HT1080 (cell line): ENCODE measurements at regions not wholly inside any gene's neighbourhood (a gene's known extent, or its start where the extent isn't known, plus 50 kb on each side); places are given as distances from the start of the nearest gene placed in this dataset.
"Not testable (repeated sequence)": the region's sequence is repeated elsewhere in the genome, so short reads cannot be mapped to it uniquely, and the experiment has no call there.

ENCODE experiments used
- DNase-seq: peaks from one replicate; pipeline ENCODE4 v3.0.0-alpha.2; 2015; ENCODE audit warnings: low read depth

DNA sequence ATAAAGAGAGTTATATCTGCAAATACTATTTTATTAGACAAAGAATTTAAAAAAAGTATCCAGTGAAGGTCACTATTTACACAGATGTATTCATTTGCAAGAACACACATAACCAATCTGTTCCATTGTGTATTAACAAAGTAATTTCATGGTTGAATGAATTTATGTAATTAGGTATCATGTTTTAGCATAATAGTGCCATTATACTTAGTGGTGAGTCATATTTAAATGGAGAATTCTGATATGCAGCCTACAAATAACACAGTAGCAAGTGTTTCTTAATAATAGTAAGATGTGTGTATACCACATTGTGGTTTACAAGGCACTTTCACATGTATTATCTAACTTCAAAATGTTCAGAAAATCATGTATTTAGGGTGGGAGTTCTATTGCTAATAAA is 1028.5 kb upstream of the ACO1 start:
- DNase-seq: no peak

DNA sequence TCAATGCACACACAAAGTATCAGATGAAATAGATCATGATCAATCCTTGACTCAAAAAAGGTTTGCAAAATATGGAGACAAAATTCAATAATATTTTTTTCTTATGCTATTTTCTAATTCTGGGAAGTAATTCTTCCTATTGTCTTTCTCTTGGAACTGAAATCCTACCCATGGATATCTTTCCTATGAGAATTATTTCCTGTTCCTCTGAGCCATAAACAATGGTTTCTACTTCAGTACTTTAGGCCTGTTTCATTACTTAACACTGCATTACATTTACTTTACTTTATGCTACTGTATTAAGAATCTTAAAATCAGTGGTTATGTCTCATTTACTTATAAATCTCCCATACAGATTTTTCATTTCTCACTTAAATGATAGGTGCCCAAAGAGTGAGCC is 1025.4 kb upstream of the ACO1 start:
- DNase-seq: no peak

DNA sequence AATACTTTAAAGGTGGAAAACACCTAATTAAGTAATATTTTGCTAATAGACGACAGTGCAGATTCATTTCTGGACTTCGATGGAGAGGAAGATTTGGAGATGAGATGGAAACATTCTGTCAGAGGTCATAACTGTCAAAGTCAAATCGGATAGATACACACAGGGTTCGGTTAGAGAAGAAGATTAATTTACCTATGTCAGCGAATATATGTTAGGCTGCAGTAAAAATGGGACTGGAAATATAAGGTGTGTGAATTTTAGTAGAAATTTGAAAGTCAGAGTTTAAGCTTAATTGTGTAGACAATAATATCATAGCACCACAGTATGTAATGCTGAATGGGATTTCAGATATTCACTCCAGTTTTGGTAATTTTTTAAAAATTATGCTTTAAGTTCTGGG is 1020.3 kb upstream of the ACO1 start:
- no peak for DNase-seq

DNA sequence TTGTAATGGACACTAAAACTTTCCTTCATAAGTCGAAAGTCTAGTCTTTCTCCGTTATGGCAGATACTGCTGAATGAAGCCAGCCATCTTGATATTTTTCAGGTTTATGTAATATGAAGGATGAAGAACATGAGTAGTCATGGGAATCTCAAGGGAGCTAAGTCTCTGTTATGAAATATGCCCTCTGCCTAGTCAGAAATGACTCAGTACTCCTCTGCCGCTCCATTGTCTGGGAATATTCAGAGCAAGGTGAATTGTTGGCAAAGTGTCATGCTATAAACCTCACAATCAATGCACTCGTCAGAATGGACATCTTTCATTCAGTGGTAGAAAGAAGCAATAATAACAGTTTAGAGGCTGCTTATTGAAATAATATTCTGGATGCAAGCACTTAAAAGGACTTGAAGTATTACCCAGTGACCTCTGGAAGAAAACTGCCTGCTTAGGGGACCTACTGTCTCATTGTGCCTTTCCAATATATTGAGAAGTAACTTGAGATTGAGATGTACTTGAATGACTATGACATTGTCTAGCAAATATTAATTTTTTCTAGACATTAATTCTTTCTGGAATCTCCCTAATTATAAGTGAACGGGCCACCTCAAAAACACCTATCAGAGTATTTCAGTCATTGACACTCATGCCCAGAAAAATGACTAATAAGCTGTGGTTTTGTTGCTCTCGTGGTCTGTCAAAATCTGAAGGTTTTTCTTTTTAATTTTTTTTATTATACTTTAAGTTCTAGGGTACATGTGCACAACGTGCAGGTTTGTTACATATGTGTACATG is 1011.5 kb upstream of the ACO1 start:
- peak; percentile 57 for DNase-seq

GRCh38 chr9:31377358-31377757 is 1007.1 kb upstream of the ACO1 start:
- DNase-seq: no peak

DNA sequence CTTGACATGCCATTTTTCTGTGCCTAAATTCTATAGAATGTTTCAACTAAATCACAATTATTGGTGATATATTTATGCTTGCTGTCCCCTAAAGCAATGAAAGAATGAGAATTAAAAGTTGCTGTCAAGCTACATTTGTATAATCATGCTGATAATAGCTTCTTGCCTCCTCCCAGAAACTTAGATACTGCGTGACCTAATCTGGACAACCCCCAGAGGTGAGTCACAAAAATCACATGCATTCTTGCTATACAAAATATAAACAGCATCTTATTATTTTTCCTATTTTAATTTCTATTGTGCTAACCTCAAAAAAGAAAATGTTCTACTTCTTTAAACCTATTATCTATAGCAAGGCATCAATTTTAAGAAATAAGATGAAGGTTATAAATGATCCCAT is 995.8 kb upstream of the ACO1 start:
- DNase-seq: no peak

- DNase-seq: no peak
Measured at GRCh38 chr9:31389075-31389474, 995.4 kb upstream of the ACO1 start.

DNA sequence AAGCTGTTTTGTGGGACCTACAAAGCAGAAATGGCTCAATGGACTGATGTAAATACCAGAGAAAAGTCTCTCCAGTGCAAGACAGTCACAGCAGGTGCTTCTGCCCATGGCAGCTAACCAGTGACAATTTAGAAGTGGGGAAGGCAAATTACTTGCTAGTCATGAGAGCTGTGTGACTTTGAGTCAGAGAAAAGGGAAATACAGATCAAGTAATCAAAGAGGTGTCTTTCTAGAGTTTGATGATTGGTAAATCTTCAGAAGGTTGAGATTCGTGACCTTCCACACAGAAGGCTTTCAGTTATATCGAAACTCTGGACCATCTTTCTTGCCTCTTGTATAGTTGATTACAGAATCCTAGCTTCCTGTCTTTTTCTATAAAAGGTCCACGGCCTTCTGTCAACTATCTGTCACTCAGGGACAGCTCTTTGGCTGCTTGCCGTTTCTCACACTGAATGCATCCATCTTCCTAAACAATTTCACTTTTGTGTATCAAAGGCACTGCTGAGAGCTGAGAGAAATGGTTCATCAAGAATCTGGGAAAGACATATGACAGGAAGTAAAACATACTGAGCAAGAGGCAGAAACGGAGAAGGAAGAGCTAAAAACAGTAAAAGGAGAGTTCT is 993.9 kb upstream of the ACO1 start:
- peak; percentile 5 for DNase-seq

DNA sequence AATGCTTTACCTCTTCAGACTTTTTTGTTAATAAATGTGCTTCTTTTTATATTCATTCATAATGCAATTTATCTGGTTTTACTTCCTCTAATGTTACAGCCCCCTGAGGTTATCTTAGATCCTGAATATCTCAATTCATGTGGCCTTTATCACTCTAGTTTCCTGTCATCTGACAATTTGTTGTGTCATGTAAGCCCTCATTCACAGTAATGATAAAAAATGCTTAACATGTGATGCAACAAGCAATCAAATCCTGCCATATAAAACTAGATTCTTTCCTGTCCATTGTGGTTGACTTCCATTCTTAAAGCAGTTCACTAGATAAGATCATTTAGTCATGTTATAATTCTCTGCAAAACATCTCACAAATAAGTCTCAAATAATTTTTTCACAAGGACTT is 991.2 kb upstream of the ACO1 start:
- no peak for DNase-seq

- DNase-seq: no peak
Measured at GRCh38 chr9:31394015-31394473, 990.4 kb upstream of the ACO1 start.

- no peak for DNase-seq
Measured at GRCh38 chr9:31412081-31412480, 972.4 kb upstream of the ACO1 start.

- no peak for DNase-seq
Measured at GRCh38 chr9:31415164-31415563, 969.3 kb upstream of the ACO1 start.

DNA sequence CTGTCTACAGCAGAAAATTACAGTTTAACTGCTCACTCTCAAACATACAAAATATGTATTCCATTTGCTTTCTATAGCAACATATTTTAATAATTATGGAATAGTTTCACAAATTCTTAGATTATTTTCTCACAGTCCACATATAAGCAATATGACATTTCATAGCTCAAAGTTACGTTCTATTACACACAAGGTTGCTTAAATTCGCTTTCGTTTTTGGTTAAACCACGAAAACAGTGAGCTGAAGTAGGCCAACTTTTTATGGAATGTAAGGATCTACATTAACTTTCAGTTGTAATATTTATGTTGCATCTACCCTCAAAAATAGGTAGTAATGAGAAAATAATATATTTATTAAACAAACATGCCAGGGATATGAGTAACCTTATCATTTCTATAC is 966.0 kb upstream of the ACO1 start:
- DNase-seq: peak; percentile 0

DNA sequence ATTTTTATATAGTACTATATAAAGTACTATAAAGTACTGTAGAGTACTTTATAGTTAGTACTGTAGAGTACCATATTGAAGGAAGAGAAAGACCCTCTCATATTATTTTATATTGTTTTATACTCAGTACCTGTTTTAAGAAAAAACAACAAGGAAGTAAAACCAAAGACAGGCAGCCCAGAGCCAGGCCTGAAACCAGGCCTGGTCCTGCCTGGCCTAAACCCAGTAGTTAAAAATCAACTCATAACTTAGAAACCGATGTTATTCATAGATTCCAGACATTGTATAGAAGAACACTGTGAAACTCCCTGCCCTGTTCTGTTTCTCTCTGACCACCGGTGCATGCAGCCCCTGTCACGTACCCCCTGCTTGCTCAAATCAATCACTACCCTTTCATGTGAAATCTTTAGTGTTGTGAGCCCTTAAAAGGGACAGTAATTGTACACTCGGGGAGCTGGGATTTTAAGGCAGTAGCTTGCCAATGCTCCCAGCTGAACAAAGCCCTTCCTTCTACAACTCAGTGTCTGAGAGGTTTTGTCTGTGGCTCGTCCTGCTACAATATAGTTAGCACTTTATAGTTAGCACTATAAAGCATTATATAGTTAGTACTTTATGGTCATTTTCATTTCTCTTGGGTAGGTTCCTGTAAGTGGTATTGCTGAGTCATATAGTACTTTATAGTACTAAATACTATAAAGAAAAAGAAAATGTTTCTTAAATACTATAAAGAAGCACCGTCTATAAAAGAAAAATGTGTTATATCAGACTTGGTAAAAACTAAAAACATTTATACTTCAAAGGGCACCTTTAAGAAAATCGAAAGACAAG is 940.6 kb upstream of the ACO1 start:
- DNase-seq: not testable (repeated sequence)

- DNase-seq: no peak
Measured at GRCh38 chr9:31445357-31445756, 939.1 kb upstream of the ACO1 start.

GRCh38 chr9:31445960-31446359 is 938.5 kb upstream of the ACO1 start:
- no peak for DNase-seq

GRCh38 chr9:31467075-31467474 is 917.4 kb upstream of the ACO1 start:
- no peak for DNase-seq

DNA sequence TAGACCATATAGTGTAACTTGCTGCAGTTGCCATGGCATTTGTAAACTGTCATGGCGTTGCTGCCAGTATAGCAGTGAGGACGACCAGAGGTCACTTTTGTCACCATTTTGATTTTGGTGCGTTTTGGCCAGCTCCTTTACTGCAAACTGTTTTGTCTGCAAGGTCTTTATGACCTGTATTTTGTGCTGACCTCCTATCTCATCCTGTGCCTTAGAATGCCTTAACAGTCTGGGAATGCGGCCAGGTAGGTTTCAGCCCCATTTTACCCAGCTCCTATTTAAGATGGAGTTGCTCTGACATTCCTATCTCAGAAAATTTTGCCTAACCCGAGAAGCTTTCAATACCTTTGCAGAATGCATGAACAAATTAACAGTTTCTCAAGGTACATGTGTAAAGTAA is 914.4 kb upstream of the ACO1 start:
- no peak for DNase-seq

GRCh38 chr9:31471010-31471409 is 913.4 kb upstream of the ACO1 start:
- no peak for DNase-seq

GRCh38 chr9:31486630-31487029 is 897.8 kb upstream of the ACO1 start:
- no peak for DNase-seq

GRCh38 chr9:31490551-31491106 is 893.8 kb upstream of the ACO1 start:
- no peak for DNase-seq

GRCh38 chr9:31492229-31492628 is 892.2 kb upstream of the ACO1 start:
- no peak for DNase-seq
